ENCODE measurements at regions not wholly inside any gene's neighbourhood (a gene's known extent, or its start where the extent isn't known, plus 50 kb on each side); places are given as distances from the start of the nearest gene placed in this dataset.

- POLR2A ChIA-PET = no interaction called here
- H3K27ac ChIP-seq (ENCODE audit: low read depth in 1 of 2, low read length in 2 of 2) = no peak overlapping the region
Observed at GRCh38 chr5:24786108-24786507, 141.3 kb upstream of the CDH10 start.

GRCh38 chr5:24783596-24783995 is 138.8 kb upstream of the CDH10 start:
- Mint-ChIP-seq H3K27me3 (no peaks in the 10 kb centered on the region), H3K36me3 (ENCODE audit: low read depth) (no peaks in the 10 kb centered on the region), H3K4me1 (ENCODE audit: low read depth) (no peaks in the 10 kb centered on the region), H3K4me3 (no peak overlapping the region), H3K9me3 (peaks cover 8% of the 10 kb centered on the region), H3K27ac (no peak overlapping the region)
- Histone ChIP-seq H3K4me3 (ENCODE audit: low read length) (no peak overlapping the region), H3K27me3 (ENCODE audit: control insufficient read depth in 1 of 2, insufficient read depth in 2 of 2, low read length in 2 of 2) (no peaks in the 10 kb centered on the region), H3K36me3 (ENCODE audit: insufficient read depth, low read length) (no peaks in the 10 kb centered on the region), H3K27ac (ENCODE audit: low read depth in 1 of 2, low read length in 2 of 2) (no peak overlapping the region), H3K9me3 (ENCODE audit: control insufficient read depth in 1 of 2, insufficient read depth in 1 of 2, low read length in 2 of 2) (no peaks in the 10 kb centered on the region), H3K4me1 (ENCODE audit: insufficient read depth, low read length) (no peaks in the 10 kb centered on the region)
- CTCF ChIA-PET = interaction anchor here (0.6 kb wide), 1 partner anchor 602 kb away, joined by 3 read pairs; no protein-coding TSS in a partner anchor
- TF ChIP-seq CTCF (IDR thresholded peaks at IDR 0.05) = no peak
- DNase-seq (no peak), ATAC-seq (ENCODE audit: poor library complexity) (no peak)
- intact Hi-C loops (cut with DNase I, micrococcal nuclease) = no loop called here
- POLR2A ChIA-PET = no interaction called here

More at GRCh38 chr5:24786108-24786507, 141.3 kb upstream of the CDH10 start:
- no peak overlapping the region for H3K27ac Mint-ChIP-seq
- Histone ChIP-seq H3K4me1 (ENCODE audit: insufficient read depth, low read length) (no peaks in the 10 kb centered on the region), H3K27me3 (ENCODE audit: control insufficient read depth in 1 of 2, insufficient read depth in 2 of 2, low read length in 2 of 2) (no peaks in the 10 kb centered on the region), H3K36me3 (ENCODE audit: insufficient read depth, low read length) (no peaks in the 10 kb centered on the region), H3K4me3 (ENCODE audit: low read length) (no peak overlapping the region), H3K9me3 (ENCODE audit: control insufficient read depth in 1 of 2, insufficient read depth in 1 of 2, low read length in 2 of 2) (no peaks in the 10 kb centered on the region)
- no peak for ATAC-seq (ENCODE audit: poor library complexity)
- TF ChIP-seq CTCF (IDR thresholded peaks at IDR 0.05) = no peak
- CTCF ChIA-PET = no interaction called here
- no peak overlapping the region for H3K4me3 Mint-ChIP-seq
- DNase-seq = no peak
- H3K4me1 Mint-ChIP-seq (ENCODE audit: low read depth) = no peaks in the 10 kb centered on the region
- H3K27me3 Mint-ChIP-seq = no peaks in the 10 kb centered on the region
- no peaks in the 10 kb centered on the region for H3K36me3 Mint-ChIP-seq (ENCODE audit: low read depth)
- peaks cover 11% of the 10 kb centered on the region for H3K9me3 Mint-ChIP-seq
- intact Hi-C loops (cut with DNase I, micrococcal nuclease) = no loop called here

- ATAC-seq (ENCODE audit: poor library complexity) (no peak), DNase-seq (no peak)
- Histone ChIP-seq H3K4me1 (ENCODE audit: insufficient read depth, low read length) (no peaks in the 10 kb centered on the region), H3K27ac (ENCODE audit: low read depth in 1 of 2, low read length in 2 of 2) (no peak overlapping the region), H3K36me3 (ENCODE audit: insufficient read depth, low read length) (no peaks in the 10 kb centered on the region), H3K27me3 (ENCODE audit: control insufficient read depth in 1 of 2, insufficient read depth in 2 of 2, low read length in 2 of 2) (no peaks in the 10 kb centered on the region), H3K4me3 (ENCODE audit: low read length) (no peak overlapping the region), H3K9me3 (ENCODE audit: control insufficient read depth in 1 of 2, insufficient read depth in 1 of 2, low read length in 2 of 2) (peaks cover 0 to 3% of the 10 kb centered on the region in 2 experiments)
- intact Hi-C loops (cut with DNase I, micrococcal nuclease) = no loop called here
- POLR2A ChIA-PET = no interaction called here
- Mint-ChIP-seq H3K9me3 (peaks cover 15% of the 10 kb centered on the region), H3K4me3 (no peak overlapping the region), H3K36me3 (ENCODE audit: low read depth) (no peaks in the 10 kb centered on the region), H3K27ac (no peak overlapping the region), H3K27me3 (no peaks in the 10 kb centered on the region), H3K4me1 (ENCODE audit: low read depth) (no peaks in the 10 kb centered on the region)
- no peak for TF ChIP-seq CTCF (IDR thresholded peaks at IDR 0.05)
- CTCF ChIA-PET = no interaction called here
Observed at GRCh38 chr5:24777392-24777791, 132.6 kb upstream of the CDH10 start.

Measured in CD4-positive, alpha-beta T cell (primary cell).